ENCODE measurements at regions not wholly inside any gene's neighbourhood (a gene's known extent, or its start where the extent isn't known, plus 50 kb on each side); places are given as distances from the start of the nearest gene placed in this dataset.

DNA sequence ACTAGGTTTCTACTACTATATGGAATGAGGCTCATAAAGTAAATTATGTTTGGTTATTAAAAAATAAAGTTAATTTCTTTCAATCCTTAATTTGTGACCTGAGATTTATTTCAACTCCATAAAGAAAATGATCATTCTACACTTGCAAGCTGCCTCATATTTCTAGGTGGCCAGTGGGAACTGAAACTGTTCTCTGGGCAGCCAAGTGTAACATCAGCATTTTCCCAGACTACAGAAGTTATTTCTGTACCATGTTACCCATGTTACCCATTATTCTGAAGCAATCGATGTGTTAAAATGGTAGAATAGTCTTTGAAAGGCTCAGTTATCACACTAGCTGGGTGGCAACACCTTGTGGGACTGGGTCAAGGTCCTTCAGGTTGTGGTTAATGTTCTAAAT, 139.3 kb upstream of the FBXO11 start:
- dilution Hi-C loops (cut with MboI; ENCODE audit: extremely low pct_ligation_motif_present, low sequenced_read_pairs), result no loop called here
- Histone ChIP-seq H3K9me1 (ENCODE audit: control insufficient read depth, extremely low read depth, insufficient read depth, low read length) (no peaks in the 10 kb centered on the region), H3K9me3 (ENCODE audit: control insufficient read depth, low read depth, low read length) (no peaks in the 10 kb centered on the region), H3K27ac (ENCODE audit: control insufficient read depth, insufficient read depth, low read length) (no peak overlapping the region), H3K4me3 (ENCODE audit: control insufficient read depth in 2 of 3, extremely low read depth in 1 of 3, insufficient read depth in 2 of 3, low read depth in 1 of 3, low read length in 3 of 3) (no peak overlapping the region), H3K79me2 (ENCODE audit: control insufficient read depth, insufficient read depth, low read length) (no peaks in the 10 kb centered on the region), H4K20me1 (ENCODE audit: control insufficient read depth, extremely low read depth, insufficient read depth, low read length) (no peaks in the 10 kb centered on the region), H2AFZ (ENCODE audit: control insufficient read depth, low read length) (no peak overlapping the region), H3K4me1 (ENCODE audit: control insufficient read depth, extremely low read depth, insufficient read depth, low read length) (peaks cover 5% of the 10 kb centered on the region), H3K36me3 (ENCODE audit: control insufficient read depth in 2 of 2, extremely low read depth in 1 of 2, insufficient read depth in 2 of 2, low read length in 2 of 2) (no peaks in the 10 kb centered on the region), H3K27me3 (ENCODE audit: control insufficient read depth, extremely low read depth, insufficient read depth, low read length) (peaks cover 4% of the 10 kb centered on the region), H3K9ac (ENCODE audit: control insufficient read depth, extremely low read depth, insufficient read depth, low read length) (no peak overlapping the region), H3K4me2 (ENCODE audit: control insufficient read depth, extremely low read depth, insufficient read depth, low read depth, low read length) (no peak overlapping the region)
- no peak for TF ChIP-seq EZH2 (IDR thresholded peaks at IDR 0.05; ENCODE audit: low read length)
- TF ChIP-seq, protein P1, sequence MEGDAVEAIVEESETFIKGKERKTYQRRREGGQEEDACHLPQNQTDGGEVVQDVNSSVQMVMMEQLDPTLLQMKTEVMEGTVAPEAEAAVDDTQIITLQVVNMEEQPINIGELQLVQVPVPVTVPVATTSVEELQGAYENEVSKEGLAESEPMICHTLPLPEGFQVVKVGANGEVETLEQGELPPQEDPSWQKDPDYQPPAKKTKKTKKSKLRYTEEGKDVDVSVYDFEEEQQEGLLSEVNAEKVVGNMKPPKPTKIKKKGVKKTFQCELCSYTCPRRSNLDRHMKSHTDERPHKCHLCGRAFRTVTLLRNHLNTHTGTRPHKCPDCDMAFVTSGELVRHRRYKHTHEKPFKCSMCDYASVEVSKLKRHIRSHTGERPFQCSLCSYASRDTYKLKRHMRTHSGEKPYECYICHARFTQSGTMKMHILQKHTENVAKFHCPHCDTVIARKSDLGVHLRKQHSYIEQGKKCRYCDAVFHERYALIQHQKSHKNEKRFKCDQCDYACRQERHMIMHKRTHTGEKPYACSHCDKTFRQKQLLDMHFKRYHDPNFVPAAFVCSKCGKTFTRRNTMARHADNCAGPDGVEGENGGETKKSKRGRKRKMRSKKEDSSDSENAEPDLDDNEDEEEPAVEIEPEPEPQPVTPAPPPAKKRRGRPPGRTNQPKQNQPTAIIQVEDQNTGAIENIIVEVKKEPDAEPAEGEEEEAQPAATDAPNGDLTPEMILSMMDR (optimal IDR thresholded peaks at IDR 0.05 in 1 of 3, IDR thresholded peaks at IDR 0.05 in 1 of 3, conservative IDR thresholded peaks at IDR 0.05 in 1 of 3; ENCODE audit: extremely low read depth in 1 of 3, insufficient read depth in 2 of 3, low read length in 3 of 3), result no peak
- DNase-seq (ENCODE audit: low read depth, low spot score) (no peak), FAIRE-seq (no peak)

DNA sequence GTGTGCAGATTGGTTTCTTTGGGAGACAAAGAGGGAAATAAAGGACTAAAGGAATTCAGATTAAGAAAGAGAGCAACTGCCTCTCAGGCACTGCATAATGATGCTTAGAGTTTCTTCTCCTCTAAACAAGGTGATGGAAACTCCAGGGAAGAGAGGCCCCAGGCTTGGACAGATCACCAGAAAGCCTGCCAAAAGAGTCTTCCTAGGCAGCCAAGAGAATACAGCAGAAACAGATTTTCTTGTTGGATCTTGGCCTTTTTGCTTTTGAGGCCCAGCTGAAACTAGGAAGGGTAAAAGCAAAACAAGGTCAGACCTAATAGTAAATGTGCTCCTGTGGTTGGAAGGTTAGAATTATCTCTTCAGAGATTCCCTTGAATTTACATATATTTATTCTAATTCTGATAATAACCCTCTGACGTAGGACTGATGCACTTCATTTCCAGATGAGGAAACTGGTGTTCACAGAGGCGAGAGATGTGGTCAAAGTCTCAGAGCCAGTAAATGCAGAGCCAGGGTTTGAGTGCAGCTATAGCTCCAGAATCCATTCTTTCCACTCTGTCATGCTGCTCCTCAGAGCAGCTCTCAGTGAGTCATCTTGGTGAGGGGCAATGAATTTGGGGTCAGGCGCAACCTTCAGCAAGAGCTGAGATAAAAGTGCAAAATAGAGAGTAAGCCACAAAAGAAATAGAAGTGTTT, 142.3 kb upstream of the FBXO11 start:
- no peaks in the 10 kb centered on the region for H3K79me2 ChIP-seq (ENCODE audit: control insufficient read depth, insufficient read depth, low read length)
- H2AFZ ChIP-seq (ENCODE audit: control insufficient read depth, low read length), result no peak overlapping the region
- no peaks in the 10 kb centered on the region for H4K20me1 ChIP-seq (ENCODE audit: control insufficient read depth, extremely low read depth, insufficient read depth, low read length)
- no peak overlapping the region for H3K9ac ChIP-seq (ENCODE audit: control insufficient read depth, extremely low read depth, insufficient read depth, low read length)
- H3K4me2 ChIP-seq (ENCODE audit: control insufficient read depth, extremely low read depth, insufficient read depth, low read depth, low read length), result no peak overlapping the region
- H3K4me1 ChIP-seq (ENCODE audit: control insufficient read depth, extremely low read depth, insufficient read depth, low read length), result peaks cover 5% of the 10 kb centered on the region
- dilution Hi-C loops (cut with MboI; ENCODE audit: extremely low pct_ligation_motif_present, low sequenced_read_pairs), result no loop called here
- no peak overlapping the region for H3K27ac ChIP-seq (ENCODE audit: control insufficient read depth, insufficient read depth, low read length)
- no peak overlapping the region for H3K4me3 ChIP-seq (ENCODE audit: control insufficient read depth in 2 of 3, extremely low read depth in 1 of 3, insufficient read depth in 2 of 3, low read depth in 1 of 3, low read length in 3 of 3)
- no peaks in the 10 kb centered on the region for H3K36me3 ChIP-seq (ENCODE audit: control insufficient read depth in 2 of 2, extremely low read depth in 1 of 2, insufficient read depth in 2 of 2, low read length in 2 of 2)
- H3K9me1 ChIP-seq (ENCODE audit: control insufficient read depth, extremely low read depth, insufficient read depth, low read length), result no peaks in the 10 kb centered on the region
- DNase-seq (ENCODE audit: low read depth, low spot score), result no peak
- H3K27me3 ChIP-seq (ENCODE audit: control insufficient read depth, extremely low read depth, insufficient read depth, low read length), result no peaks in the 10 kb centered on the region
- no peak for FAIRE-seq
- TF ChIP-seq, protein P1 (optimal IDR thresholded peaks at IDR 0.05 in 1 of 3, IDR thresholded peaks at IDR 0.05 in 1 of 3, conservative IDR thresholded peaks at IDR 0.05 in 1 of 3; ENCODE audit: extremely low read depth in 1 of 3, insufficient read depth in 2 of 3, low read length in 3 of 3), result no peak
- no peak for TF ChIP-seq EZH2 (IDR thresholded peaks at IDR 0.05; ENCODE audit: low read length)
- H3K9me3 ChIP-seq (ENCODE audit: control insufficient read depth, low read depth, low read length), result no peaks in the 10 kb centered on the region
